ENCODE measurements at regions not wholly inside any gene's neighbourhood (a gene's known extent, or its start where the extent isn't known, plus 50 kb on each side); places are given as distances from the start of the nearest gene placed in this dataset.

DNA sequence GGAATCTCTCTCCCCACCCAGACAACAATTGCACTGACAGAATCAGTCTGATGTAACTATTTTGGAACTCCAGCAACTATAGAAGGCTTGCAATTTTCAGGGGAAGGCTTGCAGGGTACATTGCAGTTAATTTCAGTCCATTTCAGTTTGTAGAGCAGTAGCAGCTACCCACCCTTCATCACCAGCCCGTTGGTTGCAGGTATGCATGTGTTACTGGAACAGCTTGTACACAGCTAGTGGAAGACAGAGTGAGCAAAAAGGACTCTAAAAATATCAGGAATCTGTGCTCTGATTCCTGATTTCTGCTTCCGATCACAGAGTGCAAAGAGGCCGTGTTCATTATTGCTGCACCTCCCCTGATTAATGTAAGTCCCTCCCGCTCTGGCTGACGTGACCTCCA is 449.0 kb downstream of the NPHP4 start:
- TF ChIP-seq EP300 (IDR thresholded peaks at IDR 0.05) (no peak), CTCF (IDR thresholded peaks at IDR 0.05) (no peak)
